HepG2 (cell line): ENCODE measurements at regions not wholly inside any gene's neighbourhood (a gene's known extent, or its start where the extent isn't known, plus 50 kb on each side); places are given as distances from the start of the nearest gene placed in this dataset.

Source experiments
- ATAC-seq: fragments of 200-7000 bp; cut with Tn5 transposase; 3 replicates; pipeline ENCODE4 v1.9.1; 2020; ENCODE audit warnings: mild to moderate bottlenecking, moderate library complexity
- BruUV-seq: library from RNA; stranded (reverse); fragments of 400-500 nt; replicated peaks from 2 replicates; lab custom pipeline; 2021; lab: Mats Ljungman, UMichigan
- CTCF ChIA-PET: fragments of 300-600 bp; formaldehyde crosslinking; extraction: SDS; loops from one replicate; lab custom pipeline; 2021; ENCODE audit warnings: low total read pairs, inconsistent platforms, low intra/inter-chr PET ratio; lab: Yijun Ruan, JAX
- POLR2A ChIA-PET: fragments of 350-600 bp; sonication (Branson Sonifier 250); formaldehyde crosslinking; loops from one replicate; lab custom pipeline; 2020; ENCODE audit warnings: antibody characterized with exemption, inconsistent platforms; lab: Yijun Ruan, JAX
- DNase-seq: peaks from one replicate; pipeline ENCODE4 v3.0.0-alpha.2; 2015; ENCODE audit warnings: low spot score
- FAIRE-seq: peaks from 3 replicates; lab custom pipeline; 2011; peaks lifted over from hg19 to GRCh38; lab: Jason Lieb, UNC
- H2AFZ ChIP-seq: one replicate; pipeline ENCODE4 v1.6.1; 2011; ENCODE audit warnings: low read length, inconsistent platforms
- H3K27ac ChIP-seq: fragments of 300-600 bp; 3 replicates; pipeline ENCODE4 v1.8.0; 2011; ENCODE audit warnings: mixed run types, mild to moderate bottlenecking, mixed read lengths, low read length, inconsistent platforms; ENCODE audit not compliant: insufficient read depth; ENCODE audit errors: extremely low read length
- H3K27me3 ChIP-seq, 2 experiments: fragments of 200-600 bp in 1 of 2; 2 replicates in 1 of 2; 3 replicates in 1 of 2; pipeline versions ENCODE4 v1.6.0 to v1.8.0; 2011; ENCODE audit warnings: low read length in 2 of 2, mild to moderate bottlenecking in 2 of 2, moderate library complexity in 2 of 2, inconsistent platforms in 1 of 2; ENCODE audit not compliant: insufficient read depth in 2 of 2, control insufficient read depth in 1 of 2
- H3K36me3 ChIP-seq, 2 experiments: fragments of 200-600 bp in 1 of 2; replicated peaks in 1 of 2; 2 replicates in 1 of 2; 3 replicates in 1 of 2; pipeline versions ENCODE4 v1.5.1 to v1.8.0; 2011; ENCODE audit warnings: low read length in 2 of 2, inconsistent platforms in 1 of 2; ENCODE audit not compliant: insufficient read depth in 2 of 2, control insufficient read depth in 1 of 2
- H3K4me1 ChIP-seq: 2 replicates; pipeline ENCODE4 v1.5.1; 2012; ENCODE audit warnings: low read length, inconsistent platforms; ENCODE audit not compliant: insufficient read depth
- H3K4me2 ChIP-seq: 2 replicates; pipeline ENCODE4 v1.6.0; 2011; ENCODE audit warnings: low read depth, low read length, inconsistent platforms
- H3K4me3 ChIP-seq, 3 experiments: fragments of 200-600 bp in 1 of 3; sonication (generic), shearing (Covaris generic) in 1 of 3; replicated peaks in 1 of 3; 2 replicates each; pipeline ENCODE4 v1.5.1; 2011 to 2016; ENCODE audit warnings: low read length in 3 of 3, inconsistent platforms in 2 of 3, low read depth in 2 of 3, mild to moderate bottlenecking in 2 of 3, control low read depth in 1 of 3, mixed read lengths in 1 of 3; ENCODE audit not compliant: insufficient read depth in 1 of 3
- H3K79me2 ChIP-seq: one replicate; pipeline ENCODE4 v1.6.1; 2011; ENCODE audit warnings: low read length, inconsistent platforms; ENCODE audit not compliant: insufficient read depth
- H3K9ac ChIP-seq: 2 replicates; pipeline ENCODE4 v1.6.0; 2011; ENCODE audit warnings: mild to moderate bottlenecking, low read depth, low read length, inconsistent platforms; ENCODE audit not compliant: insufficient read depth
- H3K9me3 ChIP-seq: 2 replicates; pipeline ENCODE4 v1.5.1; 2012; ENCODE audit warnings: mild to moderate bottlenecking, low read length
- H4K20me1 ChIP-seq: 2 replicates; pipeline ENCODE4 v1.6.0; 2011; ENCODE audit warnings: inconsistent platforms, mild to moderate bottlenecking, low read length, moderate library complexity; ENCODE audit not compliant: insufficient read depth
- CSRNP2 ChIP-seq: sonication (generic); formaldehyde crosslinking; conservative IDR thresholded peaks from 2 replicates; pipeline ENCODE4 v1.8.0; 2022; ENCODE audit warnings: low read depth, missing genetic modification reagents
- CTCF ChIP-seq: sonication (generic); formaldehyde crosslinking; IDR thresholded peaks from 2 replicates; pipeline ENCODE4 v1.5.0; 2020; ENCODE audit warnings: mild to moderate bottlenecking, missing genetic modification reagents, moderate library complexity
- KAT8 ChIP-seq: IDR thresholded peaks from 2 replicates; pipeline ENCODE4 v1.6.1; 2016; ENCODE audit warnings: missing genetic modification reagents, missing compliant biosample characterization
- SAFB2 ChIP-seq: sonication (generic); formaldehyde crosslinking; IDR thresholded peaks from 2 replicates; pipeline ENCODE4 v1.5.1; 2020; ENCODE audit warnings: missing genetic modification reagents, low read depth, mild to moderate bottlenecking, borderline replicate concordance
- SMC3 ChIP-seq: IDR thresholded peaks from 2 replicates; pipeline ENCODE4 v1.6.1; 2011; ENCODE audit warnings: low read length, improper control_type of control experiment
- STAG1 ChIP-seq: sonication (generic); formaldehyde crosslinking; IDR thresholded peaks from 2 replicates; pipeline ENCODE4 v1.4.0; 2020; ENCODE audit warnings: missing genetic modification reagents
- ZBTB38 ChIP-seq: sonication (generic); formaldehyde crosslinking; IDR thresholded peaks from 2 replicates; pipeline ENCODE4 v1.5.1; 2020; ENCODE audit warnings: mild to moderate bottlenecking, missing genetic modification reagents
- ZBTB42 ChIP-seq: sonication (generic); formaldehyde crosslinking; IDR thresholded peaks from 2 replicates; pipeline ENCODE4 v1.5.0; 2020; ENCODE audit warnings: mild to moderate bottlenecking, missing genetic modification reagents
- ZFY ChIP-seq: sonication (generic); formaldehyde crosslinking; IDR thresholded peaks from 2 replicates; pipeline ENCODE4 v1.4.0; 2020; ENCODE audit warnings: missing genetic modification reagents
- ZNF253 ChIP-seq: sonication (generic); formaldehyde crosslinking; IDR thresholded peaks from 2 replicates; pipeline ENCODE4 v1.8.0; 2022; ENCODE audit warnings: mild to moderate bottlenecking, missing genetic modification reagents, borderline replicate concordance
- ZNF280D ChIP-seq: sonication (generic); formaldehyde crosslinking; IDR thresholded peaks from 2 replicates; pipeline ENCODE4 v1.5.1; 2020; ENCODE audit warnings: mild to moderate bottlenecking, missing genetic modification reagents
- ZNF337 ChIP-seq: sonication (generic); formaldehyde crosslinking; IDR thresholded peaks from 2 replicates; pipeline ENCODE4 v1.5.1; 2020; ENCODE audit warnings: missing genetic modification reagents, low read depth, mild to moderate bottlenecking, borderline replicate concordance
- ZNF589 ChIP-seq: sonication (generic); formaldehyde crosslinking; conservative IDR thresholded peaks from 2 replicates; pipeline ENCODE4 v1.8.0; 2022; ENCODE audit warnings: mild to moderate bottlenecking, moderate library complexity, missing genetic modification reagents
- WGBS: methylation state at CpG from one replicate; pipeline ENCODE4 v1.1.6; 2017; ENCODE audit warnings: low lambda C conversion rate; 5-methylcytosine and 5-hydroxymethylcytosine counted together
- in situ Hi-C: cut with HindIII; loops from 2 replicates; pipeline ENCODE4 v1.10.0; 2017; ENCODE audit warnings: low pct_unique_long_range_greater_than_20kb; ENCODE audit not compliant: extremely low pct_ligation_motif_present
- intact Hi-C: fragments of 100-400 bp; cut with micrococcal nuclease; formaldehyde crosslinking; loops from one replicate; pipeline ENCODE4 v1.10.0; 2022; ENCODE audit not compliant: unreplicated experiment
- TF ChIP-seq, protein P1 (sequence below): sonication (generic); formaldehyde crosslinking; IDR thresholded peaks from 2 replicates; pipeline ENCODE4 v1.5.1; 2020; ENCODE audit warnings: missing genetic modification reagents, mild to moderate bottlenecking, borderline replicate concordance

DNA sequence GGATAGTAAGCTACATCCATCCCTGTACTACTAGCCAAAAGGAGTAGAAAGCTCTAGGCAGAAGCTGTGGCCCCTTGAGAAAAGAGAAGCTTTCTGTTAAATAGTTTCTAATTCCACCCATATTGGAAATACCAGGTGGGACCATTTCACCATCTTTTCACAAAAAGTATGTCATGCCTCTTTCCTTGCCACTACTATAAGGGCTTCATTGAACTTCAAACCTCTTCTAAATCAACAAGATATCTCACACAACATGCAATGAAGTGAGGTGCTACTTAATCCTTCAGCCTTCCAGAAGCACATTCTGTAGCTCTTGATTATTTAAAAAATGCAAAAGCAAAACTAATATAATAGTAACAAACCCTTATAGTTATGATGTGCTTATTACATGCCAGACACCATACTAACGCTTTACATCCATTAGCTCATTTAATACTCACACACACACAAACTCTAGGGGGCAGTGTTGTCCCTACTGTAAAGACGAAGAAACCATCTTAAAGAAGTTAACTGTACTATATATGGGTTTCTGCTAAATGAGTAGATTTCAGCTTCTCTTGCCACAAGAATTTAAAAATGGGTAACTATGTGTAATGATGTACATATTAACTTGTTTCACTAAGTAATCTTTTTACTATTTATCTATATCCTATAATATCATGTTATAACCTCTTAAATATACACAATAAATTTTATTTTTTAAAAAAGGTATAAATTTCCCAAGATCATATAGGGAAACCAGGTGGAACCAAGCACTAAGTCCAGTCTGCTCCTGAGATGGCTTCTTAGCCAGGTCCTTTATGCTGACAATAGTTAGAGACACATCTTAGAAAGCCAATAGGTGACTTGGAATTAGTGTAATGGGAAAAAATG lies 124.4 kb downstream of the RPS29 start:
- intact Hi-C loops (loop anchor here (1.0 to 5.0 kb wide), 2 partner anchors 36 to 91 kb away; no protein-coding TSS in a partner anchor), in situ Hi-C loops (no loop called here)
- no peak overlapping the region for H3K27ac ChIP-seq
- H3K9me3 ChIP-seq: no peaks in the 10 kb centered on the region
- 4% methylated on average over 2 of the region's 2 CpGs for WGBS
- peak; percentile 39 for FAIRE-seq
- peak; percentile 69 for DNase-seq
- H3K4me3 ChIP-seq: no peak overlapping the region
- no peak overlapping the region for H2AFZ ChIP-seq
- H3K4me1 ChIP-seq: no peaks in the 10 kb centered on the region
- POLR2A ChIA-PET: interaction anchor here (0.6 to 1.1 kb wide), 2 partner anchors 125 to 159 kb away, joined by 3 to 4 read pairs; partner anchors contain the start of genes MGAT2, RPL36AL and RPS29
- no peak overlapping the region for H3K9ac ChIP-seq
- H3K4me2 ChIP-seq: no peak overlapping the region
- CTCF ChIA-PET: interaction anchor here (2.6 kb wide), 1 partner anchor 36 kb away, joined by 43 read pairs; no protein-coding TSS in a partner anchor
- no peaks in the 10 kb centered on the region for H3K79me2 ChIP-seq
- ATAC-seq: peak; percentile 83
- no peaks in the 10 kb centered on the region for H4K20me1 ChIP-seq
- no peaks in the 10 kb centered on the region for H3K27me3 ChIP-seq
- no peaks in the 10 kb centered on the region for H3K36me3 ChIP-seq
- no TSS peak for BruUV-seq
- no peak for TF ChIP-seq ZNF253 (CRISPR knock-in tag)
- TF ChIP-seq STAG1 (CRISPR knock-in tag): peak; percentile 77
- TF ChIP-seq ZNF589 (CRISPR knock-in tag): no peak
- 0 out of 2 replicates have a peak, but pooled peaks have one; percentile 18 for TF ChIP-seq KAT8
- TF ChIP-seq ZFY (CRISPR knock-in tag): no peak
- TF ChIP-seq ZBTB42 (CRISPR knock-in tag): no peak
- TF ChIP-seq, protein P1, sequence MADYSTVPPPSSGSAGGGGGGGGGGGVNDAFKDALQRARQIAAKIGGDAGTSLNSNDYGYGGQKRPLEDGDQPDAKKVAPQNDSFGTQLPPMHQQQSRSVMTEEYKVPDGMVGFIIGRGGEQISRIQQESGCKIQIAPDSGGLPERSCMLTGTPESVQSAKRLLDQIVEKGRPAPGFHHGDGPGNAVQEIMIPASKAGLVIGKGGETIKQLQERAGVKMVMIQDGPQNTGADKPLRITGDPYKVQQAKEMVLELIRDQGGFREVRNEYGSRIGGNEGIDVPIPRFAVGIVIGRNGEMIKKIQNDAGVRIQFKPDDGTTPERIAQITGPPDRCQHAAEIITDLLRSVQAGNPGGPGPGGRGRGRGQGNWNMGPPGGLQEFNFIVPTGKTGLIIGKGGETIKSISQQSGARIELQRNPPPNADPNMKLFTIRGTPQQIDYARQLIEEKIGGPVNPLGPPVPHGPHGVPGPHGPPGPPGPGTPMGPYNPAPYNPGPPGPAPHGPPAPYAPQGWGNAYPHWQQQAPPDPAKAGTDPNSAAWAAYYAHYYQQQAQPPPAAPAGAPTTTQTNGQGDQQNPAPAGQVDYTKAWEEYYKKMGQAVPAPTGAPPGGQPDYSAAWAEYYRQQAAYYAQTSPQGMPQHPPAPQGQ (CRISPR knock-in tag): no peak
- TF ChIP-seq SAFB2 (CRISPR knock-in tag): no peak
- TF ChIP-seq CTCF (CRISPR knock-in tag): peak; percentile 74
- peak; percentile 50; the same call in 1 of the 2 replicates for TF ChIP-seq SMC3
- TF ChIP-seq ZNF337 (CRISPR knock-in tag): no peak
- TF ChIP-seq ZBTB38: no peak
- TF ChIP-seq ZNF280D: no peak
- no peak for TF ChIP-seq CSRNP2 (CRISPR knock-in tag)
